Peyer's patch (tissue), 4 donors: ENCODE measurements at regions not wholly inside any gene's neighbourhood (a gene's known extent, or its start where the extent isn't known, plus 50 kb on each side); places are given as distances from the start of the nearest gene placed in this dataset.

ENCODE experiments used
- DNase-seq, 3 donors: peaks; one replicate each; pipeline ENCODE4 v3.0.0-alpha.2; 2017 to 2019
- H3K27ac ChIP-seq, 4 donors: fragments of 200-600 bp; sonication (generic); one replicate each; pipeline ENCODE4 v1.5.1; 2016 to 2019
- H3K27me3 ChIP-seq, 2 donors: fragments of 200-600 bp; sonication (generic); one replicate each; pipeline ENCODE4 v1.5.1; 2019
- H3K36me3 ChIP-seq, 3 donors: fragments of 200-600 bp; sonication (generic); one replicate each; pipeline ENCODE4 v1.5.1; 2016 to 2019
- H3K4me1 ChIP-seq, 4 donors: fragments of 200-600 bp; sonication (generic); one replicate each; pipeline ENCODE4 v1.5.1; 2016 to 2019
- H3K4me3 ChIP-seq, 4 donors: fragments of 200-600 bp; sonication (generic); 1 replicate in 3 of 4; 2 replicates in 1 of 4; pipeline ENCODE4 v1.5.1; 2016 to 2019; ENCODE audit warnings: mild to moderate bottlenecking in 1 of 4
- H3K9me3 ChIP-seq, 4 donors: fragments of 200-600 bp; sonication (generic); one replicate each; pipeline ENCODE4 v1.5.1; 2016 to 2019; ENCODE audit warnings: mild to moderate bottlenecking in 1 of 4
- POLR2A ChIP-seq, 2 donors: fragments of 450-650 bp; IDR thresholded peaks; one replicate each; pipeline ENCODE4 v1.5.1; 2017; ENCODE audit warnings: antibody characterized with exemption in 2 of 2, mild to moderate bottlenecking in 2 of 2, moderate library complexity in 2 of 2
- TF ChIP-seq, protein P1 (sequence below), 6 experiments: fragments of 450-650 bp in 4 of 6; fragments of 200-600 bp in 2 of 6; sonication (generic) in 1 of 6; IDR thresholded peaks; one replicate each; pipeline ENCODE4 v1.5.1; 2017 to 2019; ENCODE audit warnings: antibody characterized with exemption in 6 of 6, mild to moderate bottlenecking in 3 of 6, moderate library complexity in 1 of 6

DNA sequence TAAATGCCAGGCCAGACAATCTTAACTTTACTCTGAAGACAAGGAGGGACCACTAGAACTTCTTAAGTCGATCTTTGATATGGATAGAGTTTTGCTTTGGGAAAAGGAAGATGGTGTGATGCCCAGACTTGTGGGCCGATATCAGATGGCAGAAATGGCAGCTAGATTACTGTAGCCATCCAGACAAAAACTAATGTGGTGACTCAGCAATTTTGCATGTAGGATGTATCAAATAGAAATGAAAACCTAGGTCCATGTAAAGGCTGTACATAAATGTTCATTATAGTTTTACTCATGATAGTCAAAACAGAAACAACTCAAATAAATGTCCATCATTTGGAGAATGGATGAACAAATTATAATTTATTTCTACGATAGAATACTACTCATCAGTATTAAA, 121.5 kb downstream of the APIP start:
- no peak for TF ChIP-seq POLR2A (IDR thresholded peaks at IDR 0.05)
- TF ChIP-seq, protein P1, sequence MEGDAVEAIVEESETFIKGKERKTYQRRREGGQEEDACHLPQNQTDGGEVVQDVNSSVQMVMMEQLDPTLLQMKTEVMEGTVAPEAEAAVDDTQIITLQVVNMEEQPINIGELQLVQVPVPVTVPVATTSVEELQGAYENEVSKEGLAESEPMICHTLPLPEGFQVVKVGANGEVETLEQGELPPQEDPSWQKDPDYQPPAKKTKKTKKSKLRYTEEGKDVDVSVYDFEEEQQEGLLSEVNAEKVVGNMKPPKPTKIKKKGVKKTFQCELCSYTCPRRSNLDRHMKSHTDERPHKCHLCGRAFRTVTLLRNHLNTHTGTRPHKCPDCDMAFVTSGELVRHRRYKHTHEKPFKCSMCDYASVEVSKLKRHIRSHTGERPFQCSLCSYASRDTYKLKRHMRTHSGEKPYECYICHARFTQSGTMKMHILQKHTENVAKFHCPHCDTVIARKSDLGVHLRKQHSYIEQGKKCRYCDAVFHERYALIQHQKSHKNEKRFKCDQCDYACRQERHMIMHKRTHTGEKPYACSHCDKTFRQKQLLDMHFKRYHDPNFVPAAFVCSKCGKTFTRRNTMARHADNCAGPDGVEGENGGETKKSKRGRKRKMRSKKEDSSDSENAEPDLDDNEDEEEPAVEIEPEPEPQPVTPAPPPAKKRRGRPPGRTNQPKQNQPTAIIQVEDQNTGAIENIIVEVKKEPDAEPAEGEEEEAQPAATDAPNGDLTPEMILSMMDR (IDR thresholded peaks at IDR 0.05) = no peak
- no peaks in the 10 kb centered on the region for H3K27me3 ChIP-seq
- H3K9me3 ChIP-seq = no peaks in the 10 kb centered on the region
- no peak for DNase-seq
- H3K36me3 ChIP-seq = no peaks in the 10 kb centered on the region
- no peak overlapping the region for H3K4me3 ChIP-seq
- peaks cover 0 to 17% (median 0%) of the 10 kb centered on the region in 4 donors for H3K4me1 ChIP-seq
- no peak overlapping the region for H3K27ac ChIP-seq

DNA sequence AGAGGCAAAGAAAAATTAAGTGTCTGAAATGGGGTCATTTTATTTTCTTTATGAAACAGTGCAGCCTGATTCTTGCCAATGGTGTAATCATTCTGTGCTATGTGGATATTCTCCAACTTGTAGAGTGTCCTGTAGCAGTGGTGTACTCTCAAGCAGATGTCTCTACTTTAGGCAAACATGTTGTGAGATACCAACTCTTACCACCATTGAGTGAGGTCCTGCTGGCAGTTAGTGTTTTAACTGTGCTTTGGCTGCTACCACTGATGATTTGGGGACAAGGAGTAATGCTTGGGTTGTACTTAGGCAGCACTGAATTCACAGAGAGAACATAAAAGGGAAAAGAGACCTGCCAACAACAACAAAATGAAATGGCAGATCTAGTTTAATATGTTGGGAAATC, 122.5 kb downstream of the APIP start:
- Histone ChIP-seq H3K36me3 (no peaks in the 10 kb centered on the region), H3K9me3 (no peaks in the 10 kb centered on the region), H3K27ac (no peak overlapping the region), H3K27me3 (no peaks in the 10 kb centered on the region), H3K4me3 (no peak overlapping the region), H3K4me1 (peaks cover 0 to 17% (median 0%) of the 10 kb centered on the region in 4 donors)
- TF ChIP-seq POLR2A (IDR thresholded peaks at IDR 0.05) = no peak
- TF ChIP-seq, protein P1 (IDR thresholded peaks at IDR 0.05) = no peak
- no peak for DNase-seq

DNA sequence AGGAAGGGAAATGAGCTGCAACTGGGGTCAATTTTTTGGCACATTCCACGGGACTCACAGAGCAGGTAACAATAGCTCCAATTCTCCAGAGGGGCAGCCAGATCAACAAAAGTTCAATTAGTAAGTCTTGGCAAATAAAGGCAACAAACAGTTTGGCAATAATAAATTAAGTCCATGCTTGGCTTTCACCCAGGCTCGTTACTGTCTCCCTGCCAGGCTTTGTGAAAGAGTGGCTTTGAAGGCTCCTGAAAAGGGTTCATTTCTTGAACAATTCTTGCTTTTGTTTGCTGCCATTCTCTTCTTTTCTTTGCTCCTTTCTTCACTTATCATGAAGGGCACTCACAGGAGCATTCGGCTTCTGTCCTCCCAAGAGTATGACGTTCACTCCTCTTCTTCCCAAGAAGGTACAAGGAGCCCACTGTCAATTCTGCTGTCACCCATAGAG, 123.3 kb downstream of the APIP start:
- TF ChIP-seq POLR2A (IDR thresholded peaks at IDR 0.05) = no peak
- TF ChIP-seq, protein P1 (IDR thresholded peaks at IDR 0.05) = no peak
- H3K27me3 ChIP-seq = no peaks in the 10 kb centered on the region
- no peak overlapping the region for H3K27ac ChIP-seq
- no peaks in the 10 kb centered on the region for H3K9me3 ChIP-seq
- peaks cover 0 to 17% (median 0%) of the 10 kb centered on the region in 4 donors for H3K4me1 ChIP-seq
- no peaks in the 10 kb centered on the region for H3K36me3 ChIP-seq
- no peak for DNase-seq
- no peak overlapping the region for H3K4me3 ChIP-seq

DNA sequence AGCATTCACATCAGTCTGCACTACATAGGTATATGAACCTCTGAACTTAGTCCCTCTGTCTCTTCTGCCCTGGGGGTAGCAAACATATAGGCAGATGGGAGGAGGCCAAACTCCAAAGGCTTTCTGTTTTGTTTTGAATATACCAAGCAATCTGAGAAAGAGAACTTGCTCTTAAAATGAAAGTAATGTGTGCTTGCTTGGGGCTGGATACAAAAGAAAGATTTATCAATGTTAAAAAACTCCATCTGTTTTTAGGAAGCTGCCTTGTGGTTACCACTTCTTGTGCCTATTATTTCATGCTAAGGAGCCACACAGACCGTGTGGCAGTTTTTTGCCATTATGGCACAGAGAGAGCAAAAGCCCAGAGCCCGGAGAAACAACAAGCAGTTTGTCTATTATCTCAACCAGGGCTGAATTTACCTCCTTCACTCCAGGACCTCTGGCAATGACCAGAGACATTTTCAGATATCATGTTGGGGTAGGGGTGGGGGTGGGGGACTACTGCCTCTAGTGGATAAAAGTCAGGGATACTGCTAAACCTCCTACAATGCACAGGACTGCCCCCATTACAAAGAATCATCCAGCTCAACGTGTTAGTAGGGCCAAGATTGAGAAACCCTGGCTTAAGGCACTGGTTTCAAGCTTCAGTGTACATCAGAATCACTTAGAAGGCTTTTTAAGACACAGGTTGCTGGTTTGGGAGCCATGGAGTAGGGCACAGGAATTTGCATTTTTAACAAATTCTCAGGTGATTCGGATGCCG, 124.2 kb downstream of the APIP start:
- TF ChIP-seq, protein P1 (IDR thresholded peaks at IDR 0.05) = no peak
- TF ChIP-seq POLR2A (IDR thresholded peaks at IDR 0.05) = no peak
- Histone ChIP-seq H3K4me1 (peaks cover 0 to 17% (median 0%) of the 10 kb centered on the region in 4 donors), H3K27me3 (no peaks in the 10 kb centered on the region), H3K36me3 (no peaks in the 10 kb centered on the region), H3K4me3 (no peak overlapping the region), H3K27ac (no peak overlapping the region), H3K9me3 (no peaks in the 10 kb centered on the region)
- DNase-seq = no peak

DNA sequence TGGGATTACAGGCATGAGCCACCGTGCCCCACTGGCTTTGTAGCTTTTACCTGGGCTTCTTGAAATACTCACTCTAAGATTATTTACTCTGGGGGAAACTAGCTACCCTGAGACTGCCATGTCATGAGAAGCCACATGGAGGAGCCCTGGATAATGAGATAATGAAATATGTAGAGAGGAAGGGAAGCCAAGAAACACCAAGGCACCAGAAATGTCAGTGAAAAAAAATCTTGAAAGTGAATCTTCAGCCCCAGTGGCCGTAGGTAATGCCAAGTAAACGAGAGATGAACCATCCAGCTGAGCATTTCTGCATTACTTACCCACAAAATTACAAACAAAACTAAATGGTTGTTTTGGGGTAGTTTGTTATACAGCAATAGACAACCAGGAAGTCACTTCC, 125.6 kb downstream of the APIP start:
- TF ChIP-seq, protein P1 (IDR thresholded peaks at IDR 0.05) = peak in 1 of 6 experiments; percentile 28
- TF ChIP-seq POLR2A (IDR thresholded peaks at IDR 0.05) = no peak
- DNase-seq = no peak
- H3K27ac ChIP-seq = no peak overlapping the region

More for the DNA sequence above, 125.6 kb downstream of the APIP start:
- Histone ChIP-seq H3K9me3 (no peaks in the 10 kb centered on the region), H3K4me1 (peaks cover 0 to 17% (median 0%) of the 10 kb centered on the region in 4 donors), H3K4me3 (no peak overlapping the region), H3K27me3 (no peaks in the 10 kb centered on the region), H3K36me3 (no peaks in the 10 kb centered on the region)
